RPMI7951 (cell line): ENCODE measurements at regions not wholly inside any gene's neighbourhood (a gene's known extent, or its start where the extent isn't known, plus 50 kb on each side); places are given as distances from the start of the nearest gene placed in this dataset.
A peak's percentile ranks its signal among the peaks of the same experiment; 100 is the strongest.

Experiments
- DNase-seq: peaks from one replicate; pipeline ENCODE4 v3.0.0-alpha.2; 2012; ENCODE audit warnings: low read depth

GRCh38 chr1:62370594-62370993 lies 51.4 kb upstream of the KANK4 start:
- DNase-seq: no peak

GRCh38 chr1:62371375-62371774 lies 52.1 kb upstream of the KANK4 start:
- DNase-seq: no peak

- no peak for DNase-seq
Measured at GRCh38 chr1:62373221-62373620, 54.0 kb upstream of the KANK4 start.

GRCh38 chr1:62377043-62377562 lies 57.9 kb upstream of the KANK4 start:
- no peak for DNase-seq

- DNase-seq: no peak
Measured at GRCh38 chr1:62380181-62380580, 56.7 kb upstream of the USP1 start.

GRCh38 chr1:62381831-62382657 lies 54.8 kb upstream of the USP1 start:
- DNase-seq: no peak

- DNase-seq: no peak
Measured at GRCh38 chr1:62382658-62382955, 54.2 kb upstream of the USP1 start.

- peak; percentile 47 for DNase-seq
Measured at GRCh38 chr1:62384276-62385005, 52.4 kb upstream of the USP1 start.

GRCh38 chr1:62385923-62386322 lies 50.9 kb upstream of the USP1 start:
- DNase-seq: no peak

GRCh38 chr1:62386351-62387121 lies 50.3 kb upstream of the USP1 start:
- DNase-seq: no peak
